ENCODE measurements at regions not wholly inside any gene's neighbourhood (a gene's known extent, or its start where the extent isn't known, plus 50 kb on each side); places are given as distances from the start of the nearest gene placed in this dataset.

DNA sequence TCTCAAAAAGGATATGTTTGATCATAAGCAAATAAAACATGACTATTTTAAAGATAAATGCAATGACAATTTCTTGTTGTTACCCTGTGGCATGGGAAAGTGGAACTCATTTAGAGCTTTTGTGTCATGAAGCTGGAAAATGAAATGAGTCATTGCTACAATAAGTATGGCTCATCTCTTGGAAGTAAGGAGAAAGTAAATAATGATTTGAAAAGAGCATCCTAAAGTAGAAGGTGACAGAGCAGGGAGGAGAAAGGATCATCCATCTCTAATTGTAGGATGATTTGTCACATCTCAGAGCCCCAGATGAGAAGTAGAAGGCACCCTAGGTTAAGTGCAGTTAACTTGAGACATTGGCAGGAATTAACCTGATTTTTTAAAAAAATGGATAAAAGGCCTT lies 200.5 kb downstream of the CPS1 start:
- TF ChIP-seq, protein P1, sequence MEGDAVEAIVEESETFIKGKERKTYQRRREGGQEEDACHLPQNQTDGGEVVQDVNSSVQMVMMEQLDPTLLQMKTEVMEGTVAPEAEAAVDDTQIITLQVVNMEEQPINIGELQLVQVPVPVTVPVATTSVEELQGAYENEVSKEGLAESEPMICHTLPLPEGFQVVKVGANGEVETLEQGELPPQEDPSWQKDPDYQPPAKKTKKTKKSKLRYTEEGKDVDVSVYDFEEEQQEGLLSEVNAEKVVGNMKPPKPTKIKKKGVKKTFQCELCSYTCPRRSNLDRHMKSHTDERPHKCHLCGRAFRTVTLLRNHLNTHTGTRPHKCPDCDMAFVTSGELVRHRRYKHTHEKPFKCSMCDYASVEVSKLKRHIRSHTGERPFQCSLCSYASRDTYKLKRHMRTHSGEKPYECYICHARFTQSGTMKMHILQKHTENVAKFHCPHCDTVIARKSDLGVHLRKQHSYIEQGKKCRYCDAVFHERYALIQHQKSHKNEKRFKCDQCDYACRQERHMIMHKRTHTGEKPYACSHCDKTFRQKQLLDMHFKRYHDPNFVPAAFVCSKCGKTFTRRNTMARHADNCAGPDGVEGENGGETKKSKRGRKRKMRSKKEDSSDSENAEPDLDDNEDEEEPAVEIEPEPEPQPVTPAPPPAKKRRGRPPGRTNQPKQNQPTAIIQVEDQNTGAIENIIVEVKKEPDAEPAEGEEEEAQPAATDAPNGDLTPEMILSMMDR (IDR thresholded peaks at IDR 0.05; ENCODE audit: low read length) = no peak
- no peak for TF ChIP-seq EZH2phosphoT487 (IDR thresholded peaks at IDR 0.05; ENCODE audit: low read length)
- TF ChIP-seq EZH2 (optimal IDR thresholded peaks at IDR 0.05; ENCODE audit: low read depth, low read length) = no peak
